ENCODE measurements at regions not wholly inside any gene's neighbourhood (a gene's known extent, or its start where the extent isn't known, plus 50 kb on each side); places are given as distances from the start of the nearest gene placed in this dataset.
"Not testable (repeated sequence)": the region's sequence is repeated elsewhere in the genome, so short reads cannot be mapped to it uniquely, and the experiment has no call there.

- H3K4me1 Mint-ChIP-seq (ENCODE audit: low read depth), result no peaks in the 10 kb centered on the region
- peak; percentile 4 for DNase-seq (ENCODE audit: low spot score)
- intact Hi-C loops (cut with micrococcal nuclease), result loop anchor here (1.0 kb wide), 1 partner anchor 547 kb away; no protein-coding TSS in a partner anchor
- no peaks in the 10 kb centered on the region for H3K9me3 Mint-ChIP-seq
- no peaks in the 10 kb centered on the region for H3K36me3 Mint-ChIP-seq (ENCODE audit: low read depth)
- no peak overlapping the region for H3K4me3 Mint-ChIP-seq
- H3K27ac Mint-ChIP-seq, result no peak overlapping the region
- H3K27me3 Mint-ChIP-seq (ENCODE audit: insufficient read depth), result peaks cover 11% of the 10 kb centered on the region
Observed at GRCh38 chr11:122202951-122203456, 87.0 kb upstream of the BLID start.

- Mint-ChIP-seq H3K27me3 (ENCODE audit: insufficient read depth) (peaks cover 10% of the 10 kb centered on the region), H3K4me3 (no peak overlapping the region), H3K4me1 (ENCODE audit: low read depth) (no peaks in the 10 kb centered on the region), H3K9me3 (no peaks in the 10 kb centered on the region), H3K27ac (no peak overlapping the region), H3K36me3 (ENCODE audit: low read depth) (no peaks in the 10 kb centered on the region)
- intact Hi-C loops (cut with micrococcal nuclease), result no loop called here
- no peak for DNase-seq (ENCODE audit: low spot score)
Observed at GRCh38 chr11:122202161-122202950, 86.3 kb upstream of the BLID start.

- Mint-ChIP-seq H3K4me3 (no peak overlapping the region), H3K36me3 (ENCODE audit: low read depth) (no peaks in the 10 kb centered on the region), H3K27me3 (ENCODE audit: insufficient read depth) (peaks cover 14% of the 10 kb centered on the region), H3K9me3 (no peaks in the 10 kb centered on the region), H3K27ac (no peak overlapping the region), H3K4me1 (ENCODE audit: low read depth) (no peaks in the 10 kb centered on the region)
- DNase-seq (ENCODE audit: low spot score), result no peak
- intact Hi-C loops (cut with micrococcal nuclease), result no loop called here
Observed at GRCh38 chr11:122201106-122201505, 85.1 kb upstream of the BLID start.

- Mint-ChIP-seq H3K27me3 (ENCODE audit: insufficient read depth) (peaks cover 10% of the 10 kb centered on the region), H3K9me3 (no peaks in the 10 kb centered on the region), H3K27ac (no peak overlapping the region), H3K4me1 (ENCODE audit: low read depth) (no peaks in the 10 kb centered on the region), H3K36me3 (ENCODE audit: low read depth) (no peaks in the 10 kb centered on the region), H3K4me3 (no peak overlapping the region)
- intact Hi-C loops (cut with micrococcal nuclease), result no loop called here
- DNase-seq (ENCODE audit: low spot score), result no peak
Observed at GRCh38 chr11:122199661-122200060, 83.6 kb upstream of the BLID start.

GRCh38 chr11:122198291-122198983, 82.4 kb upstream of the BLID start:
- H3K4me1 Mint-ChIP-seq (ENCODE audit: low read depth), result no peaks in the 10 kb centered on the region
- H3K9me3 Mint-ChIP-seq, result no peaks in the 10 kb centered on the region
- H3K27ac Mint-ChIP-seq, result no peak overlapping the region
- H3K36me3 Mint-ChIP-seq (ENCODE audit: low read depth), result no peaks in the 10 kb centered on the region
- intact Hi-C loops (cut with micrococcal nuclease), result no loop called here
- no peak for DNase-seq (ENCODE audit: low spot score)
- peaks cover 10% of the 10 kb centered on the region for H3K27me3 Mint-ChIP-seq (ENCODE audit: insufficient read depth)
- H3K4me3 Mint-ChIP-seq, result no peak overlapping the region

GRCh38 chr11:122197066-122197987, 81.3 kb upstream of the BLID start:
- Mint-ChIP-seq H3K27ac (no peak overlapping the region), H3K36me3 (ENCODE audit: low read depth) (no peaks in the 10 kb centered on the region), H3K4me3 (no peak overlapping the region), H3K9me3 (no peaks in the 10 kb centered on the region), H3K27me3 (ENCODE audit: insufficient read depth) (peaks cover 7% of the 10 kb centered on the region), H3K4me1 (ENCODE audit: low read depth) (no peaks in the 10 kb centered on the region)
- intact Hi-C loops (cut with micrococcal nuclease), result no loop called here
- no peak for DNase-seq (ENCODE audit: low spot score)

GRCh38 chr11:122195790-122196189, 79.8 kb upstream of the BLID start:
- no peak for DNase-seq (ENCODE audit: low spot score)
- intact Hi-C loops (cut with micrococcal nuclease), result no loop called here
- Mint-ChIP-seq H3K36me3 (ENCODE audit: low read depth) (no peaks in the 10 kb centered on the region), H3K4me1 (ENCODE audit: low read depth) (no peaks in the 10 kb centered on the region), H3K27me3 (ENCODE audit: insufficient read depth) (peaks cover 6% of the 10 kb centered on the region), H3K9me3 (no peaks in the 10 kb centered on the region), H3K4me3 (no peak overlapping the region), H3K27ac (no peak overlapping the region)

GRCh38 chr11:122193881-122194480, 78.0 kb upstream of the BLID start:
- intact Hi-C loops (cut with micrococcal nuclease); H3K27me3 Mint-ChIP-seq (ENCODE audit: insufficient read depth); H3K4me1 Mint-ChIP-seq (ENCODE audit: low read depth); H3K4me3 Mint-ChIP-seq; DNase-seq (ENCODE audit: low spot score); H3K27ac Mint-ChIP-seq; H3K9me3 Mint-ChIP-seq; H3K36me3 Mint-ChIP-seq (ENCODE audit: low read depth): not testable (repeated sequence)

GRCh38 chr11:122193457-122193856, 77.4 kb upstream of the BLID start:
- Mint-ChIP-seq H3K4me1 (ENCODE audit: low read depth) (no peaks in the 10 kb centered on the region), H3K36me3 (ENCODE audit: low read depth) (no peaks in the 10 kb centered on the region), H3K27me3 (ENCODE audit: insufficient read depth) (peaks cover 6% of the 10 kb centered on the region), H3K4me3 (no peak overlapping the region), H3K27ac (no peak overlapping the region), H3K9me3 (no peaks in the 10 kb centered on the region)
- no peak for DNase-seq (ENCODE audit: low spot score)
- intact Hi-C loops (cut with micrococcal nuclease), result no loop called here

GRCh38 chr11:122192634-122193255, 76.7 kb upstream of the BLID start:
- Mint-ChIP-seq H3K4me1 (ENCODE audit: low read depth) (no peaks in the 10 kb centered on the region), H3K27me3 (ENCODE audit: insufficient read depth) (peaks cover 6% of the 10 kb centered on the region), H3K27ac (no peak overlapping the region), H3K9me3 (no peaks in the 10 kb centered on the region), H3K4me3 (no peak overlapping the region), H3K36me3 (ENCODE audit: low read depth) (no peaks in the 10 kb centered on the region)
- DNase-seq (ENCODE audit: low spot score), result no peak
- intact Hi-C loops (cut with micrococcal nuclease), result no loop called here

- Mint-ChIP-seq H3K27me3 (ENCODE audit: insufficient read depth) (no peaks in the 10 kb centered on the region), H3K27ac (no peak overlapping the region), H3K36me3 (ENCODE audit: low read depth) (no peaks in the 10 kb centered on the region), H3K9me3 (no peaks in the 10 kb centered on the region), H3K4me3 (no peak overlapping the region), H3K4me1 (ENCODE audit: low read depth) (no peaks in the 10 kb centered on the region)
- no peak for DNase-seq (ENCODE audit: low spot score)
- intact Hi-C loops (cut with micrococcal nuclease), result no loop called here
Observed at GRCh38 chr11:122190768-122191167, 74.8 kb upstream of the BLID start.

- Mint-ChIP-seq H3K27me3 (ENCODE audit: insufficient read depth) (peaks cover 4% of the 10 kb centered on the region), H3K27ac (no peak overlapping the region), H3K4me1 (ENCODE audit: low read depth) (no peaks in the 10 kb centered on the region), H3K4me3 (no peak overlapping the region), H3K36me3 (ENCODE audit: low read depth) (no peaks in the 10 kb centered on the region), H3K9me3 (no peaks in the 10 kb centered on the region)
- intact Hi-C loops (cut with micrococcal nuclease), result no loop called here
- no peak for DNase-seq (ENCODE audit: low spot score)
Observed at GRCh38 chr11:122189229-122189628, 73.2 kb upstream of the BLID start.

All from activated T-helper 1 cell treated with anti-CD3 and anti-CD28 coated beads, Interleukin-12 subunit alpha, Interleukin-12 subunit beta, Interleukin-2, Interleukin-4 antibody, amounts not matched to agents 30 ng/mL and 10 ng/mL and 1 ng/mL, durations not matched to agents 14 hours and 24 hours and 36 hours (primary cell).